ENCODE measurements at regions not wholly inside any gene's neighbourhood (a gene's known extent, or its start where the extent isn't known, plus 50 kb on each side); places are given as distances from the start of the nearest gene placed in this dataset.

DNA sequence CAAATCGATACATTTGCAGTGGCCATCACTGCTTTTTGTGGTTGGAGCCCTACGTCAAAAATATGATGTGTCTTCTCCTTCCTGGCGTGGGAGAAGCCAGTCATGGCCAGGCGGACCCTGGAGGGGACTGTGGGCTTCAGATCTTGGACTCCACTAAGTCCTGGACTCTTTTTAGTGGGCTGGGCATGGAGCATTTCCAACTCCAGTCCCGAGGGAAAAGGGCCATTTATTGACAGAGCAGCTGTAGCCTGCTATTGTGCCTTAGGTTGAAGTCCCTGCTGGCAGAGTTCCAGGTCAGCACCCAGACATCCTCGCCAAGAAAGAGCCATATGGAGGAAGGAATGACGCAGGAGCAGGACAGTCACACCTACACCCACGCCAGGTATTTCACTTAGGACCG, 179.2 kb upstream of the ZNF507 start:
- TF ChIP-seq, protein P1, sequence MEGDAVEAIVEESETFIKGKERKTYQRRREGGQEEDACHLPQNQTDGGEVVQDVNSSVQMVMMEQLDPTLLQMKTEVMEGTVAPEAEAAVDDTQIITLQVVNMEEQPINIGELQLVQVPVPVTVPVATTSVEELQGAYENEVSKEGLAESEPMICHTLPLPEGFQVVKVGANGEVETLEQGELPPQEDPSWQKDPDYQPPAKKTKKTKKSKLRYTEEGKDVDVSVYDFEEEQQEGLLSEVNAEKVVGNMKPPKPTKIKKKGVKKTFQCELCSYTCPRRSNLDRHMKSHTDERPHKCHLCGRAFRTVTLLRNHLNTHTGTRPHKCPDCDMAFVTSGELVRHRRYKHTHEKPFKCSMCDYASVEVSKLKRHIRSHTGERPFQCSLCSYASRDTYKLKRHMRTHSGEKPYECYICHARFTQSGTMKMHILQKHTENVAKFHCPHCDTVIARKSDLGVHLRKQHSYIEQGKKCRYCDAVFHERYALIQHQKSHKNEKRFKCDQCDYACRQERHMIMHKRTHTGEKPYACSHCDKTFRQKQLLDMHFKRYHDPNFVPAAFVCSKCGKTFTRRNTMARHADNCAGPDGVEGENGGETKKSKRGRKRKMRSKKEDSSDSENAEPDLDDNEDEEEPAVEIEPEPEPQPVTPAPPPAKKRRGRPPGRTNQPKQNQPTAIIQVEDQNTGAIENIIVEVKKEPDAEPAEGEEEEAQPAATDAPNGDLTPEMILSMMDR (IDR thresholded peaks at IDR 0.05) = no peak
- TF ChIP-seq POLR2A (IDR thresholded peaks at IDR 0.05) = no peak
